GM23248 (cell line): ENCODE measurements at regions not wholly inside any gene's neighbourhood (a gene's known extent, or its start where the extent isn't known, plus 50 kb on each side); places are given as distances from the start of the nearest gene placed in this dataset.

ENCODE experiments used
- EZH2 ChIP-seq: fragments of 200-600 bp; sonication (generic); IDR thresholded peaks from 2 replicates; pipeline ENCODE4 v1.6.1; 2018; ENCODE audit warnings: antibody characterized with exemption, mild to moderate bottlenecking; ENCODE audit not compliant: insufficient read depth, poor library complexity, severe bottlenecking
- EZH2phosphoT487 ChIP-seq: fragments of 200-600 bp; sonication (generic); IDR thresholded peaks from 2 replicates; pipeline ENCODE4 v1.6.1; 2018; ENCODE audit warnings: antibody characterized with exemption, moderate library complexity, mild to moderate bottlenecking, low read depth; ENCODE audit not compliant: insufficient read depth

GRCh38 chr14:48333221-48333920 is 658.0 kb upstream of the MDGA2 start:
- TF ChIP-seq EZH2 (no peak), EZH2phosphoT487 (no peak)
